Mammary epithelial cell (primary cell): ENCODE measurements at regions not wholly inside any gene's neighbourhood (a gene's known extent, or its start where the extent isn't known, plus 50 kb on each side); places are given as distances from the start of the nearest gene placed in this dataset.

Experiments used
- EZH2 ChIP-seq: IDR thresholded peaks from 2 replicates; pipeline ENCODE4 v1.6.1; 2012; ENCODE audit warnings: low read length, inconsistent platforms, borderline replicate concordance
- TF ChIP-seq, protein P1 (sequence below), 2 donors: IDR thresholded peaks in 1 of 2; conservative IDR thresholded peaks in 1 of 2; 2 replicates each; pipeline ENCODE4 v1.5.1; 2011 to 2012; ENCODE audit warnings: inconsistent platforms in 2 of 2, low read length in 2 of 2, mild to moderate bottlenecking in 2 of 2, control low read depth in 1 of 2, low read depth in 1 of 2; ENCODE audit not compliant: insufficient read depth in 1 of 2; ENCODE audit errors: extremely low read depth in 1 of 2

DNA sequence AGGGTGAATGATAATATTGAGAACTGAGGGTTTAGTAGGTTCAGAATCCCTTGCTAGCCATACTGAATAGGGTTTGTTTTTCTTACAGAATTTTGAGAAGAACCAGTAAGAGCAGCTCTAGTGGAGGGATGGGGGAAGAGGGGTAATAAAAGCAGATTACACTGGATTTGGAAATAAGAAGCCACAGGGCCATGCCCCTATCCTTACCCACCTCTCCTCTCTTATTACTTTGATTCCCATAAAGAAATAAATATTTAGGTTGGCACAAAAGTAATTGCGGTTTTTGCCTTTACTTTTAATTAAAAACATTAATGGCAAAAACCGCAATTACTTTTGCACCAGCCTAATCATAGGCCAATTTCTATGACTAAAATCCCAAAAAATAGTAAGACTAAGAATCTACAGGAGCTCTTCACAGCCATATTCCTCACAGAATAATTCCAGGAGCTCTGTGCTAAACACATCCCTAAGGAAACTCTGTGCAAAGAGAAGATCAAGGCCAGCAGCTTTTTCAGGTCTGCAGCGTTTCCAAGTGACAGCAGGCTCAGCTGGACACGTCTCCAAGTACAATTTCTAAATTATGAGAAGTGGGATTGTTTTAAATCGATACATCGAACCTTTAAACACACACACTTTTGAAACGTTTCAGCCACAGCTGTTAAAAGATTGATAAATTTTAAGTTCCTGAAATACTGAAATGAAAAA, 58.4 kb upstream of the RTN4 start:
- TF ChIP-seq, protein P1, sequence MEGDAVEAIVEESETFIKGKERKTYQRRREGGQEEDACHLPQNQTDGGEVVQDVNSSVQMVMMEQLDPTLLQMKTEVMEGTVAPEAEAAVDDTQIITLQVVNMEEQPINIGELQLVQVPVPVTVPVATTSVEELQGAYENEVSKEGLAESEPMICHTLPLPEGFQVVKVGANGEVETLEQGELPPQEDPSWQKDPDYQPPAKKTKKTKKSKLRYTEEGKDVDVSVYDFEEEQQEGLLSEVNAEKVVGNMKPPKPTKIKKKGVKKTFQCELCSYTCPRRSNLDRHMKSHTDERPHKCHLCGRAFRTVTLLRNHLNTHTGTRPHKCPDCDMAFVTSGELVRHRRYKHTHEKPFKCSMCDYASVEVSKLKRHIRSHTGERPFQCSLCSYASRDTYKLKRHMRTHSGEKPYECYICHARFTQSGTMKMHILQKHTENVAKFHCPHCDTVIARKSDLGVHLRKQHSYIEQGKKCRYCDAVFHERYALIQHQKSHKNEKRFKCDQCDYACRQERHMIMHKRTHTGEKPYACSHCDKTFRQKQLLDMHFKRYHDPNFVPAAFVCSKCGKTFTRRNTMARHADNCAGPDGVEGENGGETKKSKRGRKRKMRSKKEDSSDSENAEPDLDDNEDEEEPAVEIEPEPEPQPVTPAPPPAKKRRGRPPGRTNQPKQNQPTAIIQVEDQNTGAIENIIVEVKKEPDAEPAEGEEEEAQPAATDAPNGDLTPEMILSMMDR (conservative IDR thresholded peaks at IDR 0.05 in 1 of 2, IDR thresholded peaks at IDR 0.05 in 1 of 2; ENCODE audit: extremely low read depth in 1 of 2, insufficient read depth in 1 of 2, low read depth in 1 of 2, low read length in 2 of 2), result no peak
- TF ChIP-seq EZH2, result no peak
